Occipital lobe (tissue), 1 donor: ENCODE measurements at regions not wholly inside any gene's neighbourhood (a gene's known extent, or its start where the extent isn't known, plus 50 kb on each side); places are given as distances from the start of the nearest gene placed in this dataset.

ENCODE experiments used
- DNase-seq: peaks from one replicate; lab custom pipeline; 2025; lab: John Stamatoyannopoulos, UW

DNA sequence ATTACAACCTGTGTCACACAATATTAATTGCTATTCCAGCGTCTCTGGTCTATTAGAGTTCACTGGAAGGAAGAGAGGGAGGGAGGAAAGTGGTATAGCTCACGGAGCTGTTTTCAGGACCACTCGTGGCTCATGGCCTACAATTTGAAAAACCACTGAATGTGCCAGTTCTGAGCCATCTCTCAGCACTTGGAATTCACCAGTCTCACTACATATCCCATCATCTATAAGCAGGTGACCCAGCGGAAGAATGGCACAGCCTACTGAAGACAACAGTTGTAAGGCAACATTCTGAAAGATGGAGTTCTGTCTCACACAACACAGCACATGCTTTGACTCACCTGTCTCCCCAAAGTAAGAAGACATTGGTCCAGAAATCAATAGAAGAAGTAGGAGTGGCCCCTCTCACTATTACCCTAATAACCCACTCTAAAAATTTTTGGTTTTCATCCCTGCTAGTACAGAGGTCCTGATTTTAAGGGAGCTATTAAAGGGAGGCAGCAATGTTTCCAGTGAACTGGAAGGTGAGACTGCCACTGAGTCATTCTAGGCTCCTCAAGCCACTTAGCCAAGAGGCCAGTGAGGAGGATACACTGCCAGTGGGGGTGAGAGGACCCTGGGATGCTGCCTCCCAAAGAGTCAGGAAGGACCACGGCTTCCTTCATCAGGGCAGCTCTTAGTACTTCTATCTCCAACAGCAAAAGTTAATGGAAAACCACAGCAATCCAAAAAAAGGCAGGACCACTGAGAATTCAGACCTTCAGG, 50.0 kb upstream of the DOCK9 start:
- DNase-seq, result no peak

DNA sequence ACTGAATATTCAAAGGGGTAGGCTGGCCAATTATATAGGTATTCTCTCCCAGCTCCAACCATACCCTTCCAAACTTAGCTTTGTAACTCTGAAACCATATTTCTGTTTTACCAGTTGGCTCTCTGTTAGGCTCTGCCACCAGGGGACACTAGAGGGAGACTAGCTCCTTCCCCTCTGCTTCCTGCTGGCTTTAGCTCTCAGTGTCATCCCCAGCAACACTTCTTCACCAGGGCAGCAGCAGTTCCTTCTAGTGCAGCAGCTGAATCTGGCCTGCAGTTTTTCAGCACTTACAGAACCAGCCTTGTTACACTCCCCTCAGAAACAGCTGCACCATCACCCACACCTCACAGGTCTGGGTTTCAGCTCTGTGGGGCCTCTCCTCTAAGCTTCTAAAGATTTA, 51.0 kb upstream of the DOCK9 start:
- DNase-seq, result no peak

DNA sequence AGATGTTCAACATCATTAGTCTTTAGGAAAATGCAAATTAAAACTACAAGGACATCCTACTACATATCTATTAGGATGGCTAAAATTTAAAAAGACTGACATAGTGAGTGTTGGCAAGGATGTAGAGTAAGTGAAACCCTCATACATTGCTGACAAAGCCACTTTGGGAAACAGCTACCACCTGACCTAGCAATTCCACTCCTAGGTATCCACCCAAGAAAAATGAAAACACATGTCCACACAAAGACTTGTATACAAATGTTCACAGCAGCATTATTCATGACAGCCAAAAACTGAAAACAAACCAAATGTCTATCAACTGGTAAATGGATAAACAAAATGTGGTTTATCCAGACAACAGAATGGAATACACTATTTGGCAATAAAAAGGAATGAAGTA, 51.7 kb upstream of the DOCK9 start:
- no peak for DNase-seq

DNA sequence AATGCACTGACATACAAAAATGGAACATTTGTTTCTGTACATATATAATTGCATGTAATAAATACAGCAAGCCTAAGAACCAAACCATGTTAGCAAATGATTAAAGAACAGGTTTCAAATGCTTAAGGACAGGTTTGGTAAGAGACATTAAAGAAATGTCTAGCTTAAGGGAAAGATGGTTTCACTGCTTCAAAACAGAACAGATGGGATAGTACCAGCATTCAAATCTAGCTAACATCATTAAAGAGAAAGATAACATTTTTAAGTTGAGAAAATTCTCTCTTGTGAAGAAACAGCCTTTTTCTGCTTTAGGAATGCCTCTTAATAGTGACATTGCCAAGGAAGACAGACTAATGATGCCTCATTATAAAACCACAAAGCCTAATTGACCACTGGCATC, 52.5 kb upstream of the DOCK9 start:
- no peak for DNase-seq

DNA sequence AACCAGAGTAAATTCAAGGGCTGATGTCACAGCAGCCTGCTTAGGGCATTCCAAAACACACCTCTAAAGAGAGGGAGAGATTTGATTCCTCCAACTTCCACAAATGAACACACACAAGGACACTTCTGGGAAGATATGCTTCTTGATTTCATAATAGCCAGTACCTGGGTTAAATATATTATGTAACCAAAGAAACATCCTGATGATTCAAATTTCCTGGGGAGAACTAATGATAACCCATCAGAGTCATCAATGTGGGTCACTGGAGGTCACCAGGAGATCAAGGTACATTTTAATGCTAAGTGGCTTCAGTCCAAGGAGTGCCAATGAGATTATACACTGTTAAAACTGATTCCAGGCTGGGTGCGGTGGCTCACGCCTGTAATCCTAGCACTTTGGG, 54.0 kb upstream of the DOCK9 start:
- DNase-seq, result no peak

DNA sequence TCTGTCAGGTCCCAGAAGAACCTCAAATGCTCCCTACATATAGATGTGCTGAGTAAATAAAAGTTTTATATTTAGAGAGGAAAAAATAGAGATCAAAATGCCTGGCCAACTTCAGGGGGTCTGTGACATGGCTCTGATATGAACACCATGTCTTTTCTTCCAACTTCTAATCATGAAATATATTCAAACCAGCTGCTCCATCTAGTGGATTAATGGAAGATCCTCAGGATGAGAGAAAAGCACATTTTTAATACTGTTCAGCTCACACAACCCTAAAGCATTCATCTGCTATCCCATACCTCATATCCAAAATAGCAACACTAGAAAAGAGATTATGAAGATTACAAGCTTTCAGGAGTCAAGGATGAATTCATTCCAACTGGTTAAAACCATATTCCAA, 56.0 kb upstream of the DOCK9 start:
- DNase-seq, result no peak

DNA sequence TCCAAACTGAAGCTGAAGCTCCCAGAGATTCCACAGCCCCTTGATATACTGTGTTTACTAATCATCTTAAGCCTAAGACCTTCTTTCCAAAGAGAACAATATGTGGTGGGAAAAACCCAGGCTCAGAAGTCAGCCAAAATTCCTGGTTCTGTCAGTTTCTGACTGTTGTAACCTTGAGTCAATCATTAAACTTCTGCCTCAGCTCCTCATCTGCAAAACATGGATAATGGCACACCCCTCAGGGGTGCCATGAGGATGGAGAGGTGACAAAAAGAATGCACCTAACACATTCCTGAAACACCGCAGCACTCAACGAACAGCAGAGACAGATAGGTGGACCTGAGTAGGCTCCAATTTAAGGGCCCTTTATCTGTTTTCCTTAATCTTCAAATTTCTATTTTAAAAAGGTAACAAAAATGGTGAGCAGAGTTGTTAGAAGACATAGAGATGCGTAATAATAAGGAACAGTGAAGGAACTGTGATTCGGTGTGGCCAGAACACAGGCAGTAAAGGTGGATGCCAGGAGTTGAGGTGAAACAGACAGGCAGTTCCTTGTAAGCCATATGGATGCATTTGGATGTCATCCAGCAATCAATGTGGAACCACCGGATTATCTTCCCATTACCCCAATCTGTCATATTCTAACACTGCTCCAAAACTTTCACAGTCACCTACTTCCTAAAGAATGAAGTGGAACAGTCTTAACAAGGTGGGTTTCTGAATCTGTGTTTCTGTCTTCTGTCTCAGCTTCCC, 56.6 kb upstream of the DOCK9 start:
- no peak for DNase-seq

DNA sequence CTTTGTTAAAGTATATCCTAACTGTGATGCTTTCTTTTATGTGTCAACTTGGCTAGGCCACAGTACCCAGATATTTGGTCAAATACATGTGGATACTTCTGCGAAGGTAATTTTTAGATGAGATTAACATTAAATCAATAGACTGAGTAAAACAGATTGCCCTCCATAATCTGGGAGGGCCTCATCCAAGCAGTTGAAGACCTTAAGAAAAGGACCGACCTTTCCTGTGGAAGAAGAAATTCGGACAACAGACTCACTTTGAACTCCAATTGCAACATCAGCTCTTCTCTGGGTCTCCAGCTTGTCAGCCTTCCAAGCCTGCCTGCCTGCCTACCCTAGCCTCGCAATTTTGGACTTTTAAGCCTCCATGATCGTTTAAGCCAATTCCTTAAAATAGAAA, 57.9 kb upstream of the DOCK9 start:
- DNase-seq, result no peak

DNA sequence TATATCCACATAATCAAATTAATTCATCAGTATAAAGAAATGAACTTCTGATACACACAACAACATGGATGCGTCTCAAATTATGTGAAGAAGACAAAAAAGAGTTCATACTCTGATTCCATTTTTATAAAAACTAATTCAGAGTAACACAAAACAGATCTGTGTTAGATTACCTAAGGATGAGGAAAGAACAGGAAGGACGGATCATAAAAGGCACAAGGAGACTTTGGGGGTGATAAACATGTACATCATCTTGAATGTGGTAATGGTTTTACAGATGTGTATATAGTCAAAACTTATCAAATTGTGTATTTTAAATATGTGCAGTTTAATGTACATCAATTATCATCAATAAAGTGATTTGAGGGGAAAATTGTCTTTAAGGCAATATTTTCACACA, 59.9 kb upstream of the DOCK9 start:
- DNase-seq, result no peak

DNA sequence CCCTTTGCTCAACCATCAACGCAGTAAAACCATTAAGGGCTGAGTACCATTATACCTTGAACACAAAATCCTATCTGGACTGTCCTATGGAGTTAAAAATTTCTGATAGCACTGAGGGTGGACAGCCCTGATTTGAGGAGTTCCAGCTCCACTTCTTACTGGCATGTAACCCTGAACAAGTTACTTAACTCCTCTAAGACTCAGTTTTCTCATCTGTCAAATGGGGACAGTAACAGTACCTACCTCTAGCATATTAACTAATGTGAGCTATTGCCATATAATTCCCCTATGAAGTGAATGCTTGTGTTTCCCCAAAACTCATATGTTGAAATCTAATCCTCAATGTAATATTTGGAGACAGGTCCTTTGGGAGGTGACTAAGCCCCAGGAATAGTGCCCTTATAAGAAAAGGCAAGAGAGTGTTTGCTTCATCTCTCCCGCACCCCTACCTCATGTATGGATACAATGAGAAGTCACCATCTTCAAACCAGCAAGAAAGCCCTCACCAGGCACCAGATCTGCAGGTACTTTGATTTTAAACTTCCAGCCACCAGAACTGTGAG, 61.9 kb upstream of the DOCK9 start:
- no peak for DNase-seq

DNA sequence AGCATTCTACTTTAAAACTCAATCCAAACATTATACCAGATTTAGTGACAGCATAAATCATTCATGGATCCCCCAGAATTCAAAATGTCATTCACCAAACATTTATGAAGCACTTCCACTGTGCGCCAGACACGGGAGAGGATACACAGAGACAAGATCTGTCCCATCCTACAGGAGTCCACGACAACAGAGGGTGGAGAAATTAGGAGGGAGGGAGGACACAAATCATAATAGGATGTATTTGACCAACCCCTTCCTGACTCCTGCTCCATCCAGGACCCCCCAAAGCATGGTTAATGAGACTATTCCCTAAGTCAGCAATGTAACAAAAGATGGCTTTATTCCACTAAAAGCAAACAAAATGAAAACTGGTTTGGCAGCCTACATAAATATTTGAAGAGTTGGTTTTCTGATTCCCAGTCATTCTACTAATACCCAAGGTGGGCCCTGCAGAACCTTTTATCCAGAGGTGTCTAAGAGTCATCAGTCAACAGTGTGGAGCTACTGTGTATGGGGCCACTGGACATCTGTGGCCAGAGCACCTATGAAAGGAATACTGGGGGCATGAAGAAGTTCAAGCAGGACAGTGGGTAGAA, 62.8 kb upstream of the DOCK9 start:
- DNase-seq, result no peak

DNA sequence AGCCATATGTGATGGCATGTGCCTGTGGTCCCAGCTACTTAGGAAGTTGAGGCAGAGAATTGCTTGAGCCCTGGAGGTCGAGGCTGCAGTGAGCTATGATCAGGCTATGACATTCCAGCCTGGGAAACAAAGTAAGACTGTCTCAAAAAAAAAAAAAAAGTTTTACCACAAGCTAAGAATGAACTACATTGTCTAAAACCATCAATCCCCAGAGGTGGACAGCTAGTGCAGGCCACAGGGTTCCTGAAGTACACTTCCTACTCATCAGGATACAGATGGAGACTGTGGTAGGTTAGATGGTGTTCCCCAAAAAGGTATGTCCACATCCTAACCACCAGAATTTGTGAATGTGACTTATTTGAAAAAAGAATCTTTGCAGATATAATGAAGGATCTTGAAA, 63.5 kb upstream of the DOCK9 start:
- DNase-seq, result no peak

DNA sequence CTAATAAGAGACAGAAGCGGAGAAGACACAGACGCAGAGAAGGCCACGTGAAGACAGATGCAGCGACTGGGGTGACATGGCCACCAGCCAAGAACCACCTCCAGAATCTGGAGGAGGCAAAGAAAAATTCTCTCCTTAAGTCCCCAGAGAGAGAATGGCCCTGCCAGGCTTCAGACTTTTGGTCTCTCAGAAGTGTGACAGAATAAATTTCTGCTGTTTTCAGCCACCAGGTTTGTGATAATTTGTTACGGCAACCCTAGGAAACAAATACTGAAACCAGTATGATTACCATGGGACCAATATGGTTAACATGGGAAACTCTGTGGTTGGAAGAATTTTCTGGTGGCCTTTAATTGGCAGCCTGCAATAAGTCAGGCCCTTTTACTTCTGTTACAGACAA, 63.9 kb upstream of the DOCK9 start:
- no peak for DNase-seq

DNA sequence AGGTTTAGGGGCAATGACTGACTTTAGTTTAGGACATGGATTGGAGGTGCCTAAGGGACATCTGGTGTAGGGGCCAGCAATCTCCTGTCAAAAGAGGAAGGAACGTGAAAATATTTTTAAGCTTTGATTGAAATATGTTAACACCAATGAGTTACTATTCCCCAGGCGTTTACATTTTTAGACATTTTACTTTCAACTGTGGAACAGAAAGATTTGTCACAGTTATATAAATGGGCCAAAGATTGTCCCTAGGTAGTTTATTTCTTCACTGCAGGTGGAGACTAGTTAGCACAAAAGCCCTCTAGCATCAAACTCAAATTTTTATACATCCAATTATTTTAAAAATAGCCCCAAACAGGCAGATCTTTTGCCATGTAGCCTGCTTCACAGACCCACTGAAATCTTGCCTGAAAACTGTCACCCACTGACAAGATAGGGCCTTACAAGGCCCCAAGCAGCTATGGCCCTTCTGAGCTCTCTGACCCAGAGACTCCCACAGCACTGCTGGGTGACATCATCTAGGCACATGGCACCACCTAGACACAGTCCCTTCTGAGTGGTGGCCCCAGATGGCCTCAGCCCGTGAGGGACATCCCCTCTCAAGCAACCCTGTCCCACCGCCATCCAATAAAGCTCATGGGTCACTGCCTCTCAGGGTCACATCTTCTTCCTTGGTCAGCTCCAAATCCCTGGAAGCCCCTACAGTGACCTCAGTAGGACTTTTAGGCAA, 64.8 kb upstream of the DOCK9 start:
- no peak for DNase-seq

DNA sequence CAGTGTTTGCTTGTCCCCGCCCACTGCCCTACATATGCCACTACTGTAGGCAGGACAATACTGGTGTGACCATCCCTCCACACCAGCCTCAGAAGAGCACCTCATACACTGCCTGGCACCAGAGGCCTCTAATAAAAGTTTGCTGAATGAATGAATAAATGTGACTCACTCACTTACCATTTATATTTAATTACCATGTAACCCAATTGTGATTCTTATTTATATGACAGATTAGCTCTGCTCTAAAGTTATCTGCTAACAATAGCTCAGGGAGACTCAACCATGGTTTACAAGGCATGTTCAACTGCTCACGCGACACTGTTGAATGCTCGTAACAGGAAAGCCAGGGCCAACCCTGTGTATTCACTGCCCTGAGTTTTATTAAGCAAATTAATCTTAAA, 66.0 kb upstream of the DOCK9 start:
- no peak for DNase-seq

DNA sequence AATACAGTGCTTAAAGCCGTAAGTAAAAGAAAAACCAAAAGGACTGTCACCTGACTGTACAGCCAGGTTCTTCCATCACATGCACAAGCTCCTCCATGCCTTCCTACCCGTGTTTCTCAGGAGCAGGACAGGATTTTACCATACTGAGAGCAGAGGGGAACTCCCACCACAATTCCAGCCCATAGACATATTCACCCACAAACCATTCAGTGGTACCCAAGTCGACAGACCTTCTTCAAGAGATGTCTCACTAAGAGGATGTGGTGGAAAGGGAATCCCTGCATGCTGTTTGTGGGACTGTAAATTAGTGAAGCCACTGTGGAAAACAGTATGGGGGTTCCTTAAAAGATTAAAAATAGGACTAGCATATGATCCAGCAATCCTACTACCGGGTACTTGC, 66.9 kb upstream of the DOCK9 start:
- no peak for DNase-seq

DNA sequence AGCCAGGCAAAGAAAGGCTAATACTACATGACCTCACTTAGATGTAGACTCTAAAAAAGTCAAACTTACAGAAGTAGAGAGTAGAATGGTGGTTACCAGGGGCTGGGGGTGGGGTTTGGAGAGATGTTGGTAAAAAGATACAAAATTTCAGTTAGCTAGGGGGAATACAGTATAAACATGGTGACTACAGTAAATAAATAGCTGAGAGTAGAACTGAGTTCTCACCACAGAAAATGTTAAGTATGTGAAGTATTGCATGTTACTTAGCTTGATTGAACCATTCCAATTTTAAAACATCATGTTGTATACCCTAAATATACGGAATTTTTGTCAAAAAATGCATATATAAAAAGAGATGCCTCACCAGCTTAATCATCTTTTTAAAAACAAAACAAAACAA, 67.5 kb upstream of the DOCK9 start:
- no peak for DNase-seq

DNA sequence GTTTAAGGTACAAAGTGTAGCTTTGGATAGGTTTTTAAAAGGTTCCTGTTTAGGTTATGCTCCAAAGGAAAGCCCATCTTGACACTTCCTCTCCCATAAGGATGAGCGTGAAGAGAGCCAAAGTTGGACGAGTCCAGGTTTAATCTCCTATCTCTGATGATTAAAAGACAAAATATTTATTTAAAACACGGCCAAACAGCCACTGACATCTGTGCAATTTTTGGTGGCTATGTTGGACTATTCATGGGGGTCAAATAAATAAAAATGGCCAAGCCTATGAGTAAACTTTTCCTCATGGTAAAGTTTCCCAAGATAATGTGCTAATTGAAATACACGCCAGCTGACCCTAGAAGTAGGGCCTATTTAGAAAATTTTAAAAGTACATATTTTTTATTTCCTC, 69.0 kb upstream of the DOCK9 start:
- no peak for DNase-seq

DNA sequence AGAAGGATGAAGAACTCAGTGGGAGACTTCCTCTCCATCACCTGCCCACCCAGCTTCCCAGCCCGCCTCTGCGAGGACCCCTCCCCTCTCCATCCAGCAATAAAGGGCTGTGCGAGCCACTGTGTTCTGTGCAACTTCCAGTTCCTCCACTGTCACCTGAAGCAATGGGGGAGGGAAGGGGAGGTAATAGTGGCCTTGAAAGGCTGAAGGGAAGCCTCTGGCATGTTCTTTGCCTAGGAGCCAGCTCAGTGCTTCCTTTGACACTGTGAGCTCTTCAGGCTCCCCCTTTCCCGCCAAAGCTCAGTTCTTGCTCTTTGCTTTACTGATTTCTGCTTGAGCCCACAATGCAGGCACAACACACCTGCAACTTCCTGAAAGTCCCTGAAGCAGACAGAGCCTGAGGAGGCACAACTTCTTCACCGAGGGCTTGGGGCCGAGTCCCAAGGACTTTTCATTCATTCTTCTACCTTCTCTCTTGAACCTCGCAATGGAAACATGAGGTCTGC, 73.2 kb upstream of the DOCK9 start:
- DNase-seq, result no peak

DNA sequence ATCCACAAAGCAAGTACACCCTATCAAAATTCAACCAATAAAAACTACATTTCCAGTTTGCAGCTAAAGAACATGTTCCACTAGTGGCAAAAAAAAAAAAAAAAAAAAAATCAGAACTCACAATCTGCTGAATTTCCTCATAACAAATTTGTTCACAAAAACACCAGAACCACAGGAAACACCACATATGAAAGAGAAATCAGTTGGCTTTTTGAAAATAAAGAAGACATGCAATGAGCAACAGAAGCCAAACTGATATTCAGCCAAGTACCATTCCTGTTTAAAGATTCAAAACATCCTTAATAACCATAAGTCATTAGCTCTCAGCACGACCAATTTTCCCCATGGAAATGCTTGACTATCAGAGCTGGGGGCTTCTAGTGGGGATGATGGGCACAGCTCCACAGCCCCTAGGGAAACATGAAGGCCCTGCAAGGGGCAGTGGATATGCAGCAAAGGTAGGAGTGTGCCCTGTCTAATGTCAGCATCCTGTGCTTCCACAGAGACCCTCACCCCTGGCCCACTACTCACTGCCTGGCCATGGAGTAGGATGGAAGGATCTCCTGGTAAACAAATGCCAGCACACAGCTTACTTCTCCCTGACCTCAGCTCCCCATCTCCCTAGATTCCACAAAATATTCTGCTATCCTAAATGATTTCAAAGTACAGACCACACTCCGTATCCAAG, 74.0 kb upstream of the DOCK9 start:
- DNase-seq, result no peak

DNA sequence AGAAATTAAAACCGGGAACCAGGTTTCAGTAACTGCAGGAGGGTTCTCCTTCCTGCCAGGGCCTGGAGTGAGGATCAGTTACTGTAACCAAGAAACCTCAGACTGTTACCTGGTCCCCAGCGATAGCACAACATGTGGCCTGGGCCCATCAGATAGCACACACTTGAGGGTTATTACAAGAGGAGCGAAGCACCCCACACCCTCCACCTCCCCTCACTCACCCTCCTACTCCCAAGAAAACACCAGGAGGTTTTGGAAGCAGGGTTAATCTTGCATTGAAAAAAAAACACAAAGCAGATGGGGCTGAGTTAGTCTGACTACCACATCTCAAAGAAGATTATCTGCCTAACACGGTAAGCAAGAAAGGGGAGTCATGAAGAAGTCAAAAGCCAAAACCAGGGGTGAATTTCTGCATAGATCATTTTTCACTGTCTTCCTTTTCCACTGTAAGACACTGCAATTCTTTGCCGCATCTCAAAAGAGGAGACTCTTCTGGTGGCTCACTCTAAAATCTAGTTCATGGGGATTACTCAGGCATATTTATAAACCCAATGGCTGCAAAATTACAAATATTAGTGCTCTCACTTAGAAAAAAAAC, 75.9 kb upstream of the DOCK9 start:
- DNase-seq, result no peak
